DMS53 treated with DMSO at 0.1 percent for 48 hours (cell line): ENCODE measurements at regions not wholly inside any gene's neighbourhood (a gene's known extent, or its start where the extent isn't known, plus 50 kb on each side); places are given as distances from the start of the nearest gene placed in this dataset.
A peak's percentile ranks its signal among the peaks of the same experiment; 100 is the strongest.
"Not testable (repeated sequence)": the region's sequence is repeated elsewhere in the genome, so short reads cannot be mapped to it uniquely, and the experiment has no call there.

Experiments used
- DNase-seq: peaks from one replicate; lab custom pipeline; 2025; ENCODE audit not compliant: unreplicated experiment; lab: John Stamatoyannopoulos, UW

DNA sequence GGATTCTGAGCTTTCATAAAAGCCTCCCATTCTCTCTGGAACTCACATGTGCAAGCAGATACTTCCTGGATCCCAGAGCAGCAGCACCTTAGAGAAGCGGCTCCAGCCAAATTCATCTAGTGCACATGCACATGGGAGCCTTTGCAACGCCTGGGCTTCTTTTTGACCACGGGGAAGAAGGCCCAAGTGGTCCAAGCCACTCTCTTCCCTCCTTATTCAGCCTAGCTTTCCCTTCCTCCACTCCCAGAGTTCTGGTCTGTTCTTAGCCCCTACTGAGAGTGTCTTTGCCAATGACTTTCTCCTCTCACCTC is 118.7 kb downstream of the ZNF365 start:
- no peak for DNase-seq

DNA sequence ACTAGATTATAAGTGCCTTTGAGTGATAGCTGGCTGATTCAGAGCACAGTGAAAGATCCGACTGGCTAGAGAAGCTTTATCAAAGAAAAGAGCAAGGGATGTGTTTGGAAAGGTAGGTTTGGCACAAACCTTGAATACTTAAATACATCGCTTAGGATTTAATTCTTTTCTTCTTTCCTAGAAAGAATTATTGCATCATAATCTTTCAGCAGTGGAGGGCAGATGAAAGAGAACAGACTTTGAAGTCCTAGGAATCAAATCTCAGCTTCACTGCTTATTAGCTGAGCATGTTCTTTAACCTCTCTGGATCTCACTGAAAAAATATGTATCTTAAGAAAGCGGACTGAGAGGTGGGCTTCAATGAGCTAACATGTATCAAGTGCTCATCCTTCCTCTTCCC is 122.8 kb downstream of the ZNF365 start:
- no peak for DNase-seq

- DNase-seq = no peak
These were observed 124.1 kb downstream of the ZNF365 start for GRCh38 chr10:62498271-62498670.

DNA sequence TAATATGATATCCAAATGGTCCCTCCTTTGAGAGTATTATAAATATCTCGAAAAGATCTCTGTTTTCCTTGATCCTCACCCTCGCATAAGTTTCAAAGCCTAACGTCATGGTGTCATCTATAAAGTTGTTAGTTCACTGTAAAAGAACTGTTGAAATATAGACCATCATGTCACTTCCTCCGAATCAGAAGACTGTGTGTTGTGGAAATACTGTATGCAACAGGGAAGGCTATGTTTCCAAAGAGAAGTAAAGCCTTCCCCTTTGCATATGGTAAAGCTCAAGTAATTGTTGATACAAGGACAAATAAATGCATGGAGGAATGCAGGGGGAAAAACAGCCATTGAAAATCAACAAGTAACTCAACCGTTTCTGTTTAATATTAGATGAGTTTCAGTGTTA is 125.9 kb downstream of the ZNF365 start:
- DNase-seq = not testable (repeated sequence)

GRCh38 chr10:62501547-62501946 is 127.4 kb downstream of the ZNF365 start:
- no peak for DNase-seq

- no peak for DNase-seq
These were observed 128.9 kb downstream of the ZNF365 start for GRCh38 chr10:62502995-62503613.

- peak; percentile 7 for DNase-seq
These were observed 129.7 kb downstream of the ZNF365 start for GRCh38 chr10:62503872-62504271.

DNA sequence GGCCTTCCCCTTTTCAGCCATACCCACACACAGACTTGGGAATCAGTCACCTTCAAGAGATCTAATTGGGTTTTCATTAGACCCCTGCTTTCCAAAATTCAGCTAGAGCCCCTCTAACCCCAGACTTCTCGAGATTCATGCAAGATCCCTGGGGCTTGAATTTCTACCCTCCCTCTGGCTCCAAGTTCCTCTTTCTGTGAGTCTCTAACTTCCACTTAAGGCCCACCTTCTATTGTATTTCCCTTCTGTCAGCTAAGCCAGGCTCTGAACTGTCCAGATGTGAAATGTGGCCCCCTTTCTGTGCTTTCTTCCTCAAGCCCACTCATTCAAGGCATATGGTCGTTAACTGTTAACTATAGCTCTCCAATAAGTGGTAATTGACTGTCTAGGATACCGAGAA is 132.2 kb downstream of the ZNF365 start:
- no peak for DNase-seq

- DNase-seq = no peak
These were observed 137.1 kb downstream of the ZNF365 start for GRCh38 chr10:62511238-62511637.

GRCh38 chr10:62511656-62512055 is 137.5 kb downstream of the ZNF365 start:
- DNase-seq = no peak

DNA sequence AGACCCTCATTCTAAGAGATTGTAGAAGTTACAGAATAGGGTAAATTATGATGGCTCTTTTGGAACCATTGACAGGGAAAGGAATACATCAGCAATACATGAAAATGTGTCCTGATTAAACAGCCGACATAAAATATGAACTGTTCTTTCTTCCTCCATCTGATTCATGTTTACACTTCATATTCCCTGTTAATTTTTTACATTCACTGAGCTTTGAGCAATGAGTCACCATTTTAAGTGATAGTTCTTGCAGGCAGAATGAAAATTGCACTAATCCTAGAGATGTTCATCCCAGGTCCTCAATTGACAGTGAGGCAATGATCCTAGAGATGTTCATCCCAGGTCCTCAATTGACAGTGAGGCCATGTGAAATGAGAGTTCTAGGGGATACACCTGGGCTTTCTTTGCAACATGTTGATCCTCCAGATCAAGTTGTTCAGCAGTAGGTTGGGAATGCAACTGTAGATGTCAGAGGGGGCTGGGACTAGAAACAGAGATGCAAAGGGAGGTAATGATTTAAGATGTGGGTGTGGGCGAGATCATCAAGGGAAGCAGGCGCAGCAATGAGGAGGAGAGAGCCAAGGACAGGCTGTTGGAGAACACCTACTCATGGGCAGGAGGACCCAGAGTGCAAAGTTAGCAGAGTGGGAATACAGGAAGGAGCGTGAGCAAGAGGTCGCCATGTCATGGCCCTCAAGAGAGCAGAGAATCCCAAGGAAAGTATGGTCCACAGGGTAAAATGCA is 138.7 kb downstream of the ZNF365 start:
- DNase-seq = peak; percentile 79

DNA sequence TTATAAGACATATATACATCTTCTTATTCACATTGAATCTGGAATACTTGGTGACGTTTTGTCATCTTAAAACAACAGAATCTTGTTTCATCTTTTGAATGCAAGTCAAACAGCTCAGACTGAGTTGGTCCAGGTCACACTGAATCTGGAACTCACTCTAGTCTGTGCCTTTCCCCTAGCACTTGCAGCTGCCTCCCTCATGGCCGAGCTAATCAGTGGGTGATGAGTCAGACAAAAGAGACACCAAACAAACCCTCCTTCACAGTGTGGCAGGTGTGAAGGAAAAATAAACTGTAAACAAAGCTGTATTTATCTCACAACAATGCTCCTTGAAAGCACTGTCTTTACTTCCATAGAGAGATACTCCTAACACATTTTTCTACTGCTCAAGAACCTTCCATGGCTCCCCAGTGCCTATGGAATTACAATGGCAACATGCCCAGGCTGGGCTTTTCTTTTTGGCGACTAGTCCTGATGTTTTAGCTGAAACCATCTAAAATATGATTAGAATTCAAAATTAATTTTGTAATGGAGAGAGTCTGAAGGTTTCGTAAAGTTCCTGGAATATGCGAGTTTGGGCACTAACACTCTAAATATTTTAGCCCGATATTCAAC is 140.0 kb downstream of the ZNF365 start:
- peak; percentile 75 for DNase-seq

GRCh38 chr10:62517252-62517651 is 143.1 kb downstream of the ZNF365 start:
- DNase-seq = no peak

- no peak for DNase-seq
These were observed 153.1 kb downstream of the ZNF365 start for GRCh38 chr10:62527019-62527827.

DNA sequence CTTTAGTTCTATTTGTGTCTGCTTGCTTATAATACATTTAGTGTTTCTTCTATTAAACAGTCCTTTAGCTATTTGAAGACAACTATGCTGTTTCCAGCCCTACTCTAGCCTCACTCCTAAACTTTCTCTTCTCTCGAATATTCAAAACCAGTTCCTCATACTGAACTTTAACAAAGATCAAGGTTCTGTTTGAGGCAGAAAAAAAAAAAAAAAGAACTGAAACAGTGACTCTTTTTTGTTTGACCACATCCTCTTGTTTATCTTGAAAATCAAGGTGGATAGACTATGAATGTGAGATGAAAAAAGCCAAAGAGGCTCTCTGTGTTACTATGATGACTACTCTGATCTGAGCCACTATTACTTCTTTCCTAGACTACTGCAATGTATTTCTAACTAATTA is 154.3 kb downstream of the ZNF365 start:
- DNase-seq = no peak

GRCh38 chr10:62529396-62529795 is 155.2 kb downstream of the ZNF365 start:
- DNase-seq = no peak

- no peak for DNase-seq
These were observed 159.9 kb downstream of the ZNF365 start for GRCh38 chr10:62534031-62534430.

DNA sequence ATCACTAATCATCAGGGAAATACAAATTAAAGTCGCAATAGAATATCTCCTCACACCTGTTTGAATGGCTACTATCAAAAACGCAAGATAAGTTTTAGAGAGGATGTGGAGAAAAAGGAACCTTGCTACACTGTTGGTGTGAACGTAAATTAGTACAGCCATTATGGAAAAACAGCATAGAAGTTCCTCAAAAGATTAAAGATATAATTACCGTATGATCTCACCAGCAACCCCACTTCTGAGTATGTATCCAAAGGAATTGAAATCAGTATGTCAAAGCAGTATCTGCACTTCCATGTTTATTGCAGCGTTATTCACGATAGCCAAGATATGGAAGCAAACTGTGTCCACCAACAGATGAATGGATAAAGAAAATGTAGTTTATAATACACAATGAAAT is 164.4 kb downstream of the ZNF365 start:
- DNase-seq = no peak

- no peak for DNase-seq
These were observed 166.2 kb downstream of the ZNF365 start for GRCh38 chr10:62540389-62540788.

DNA sequence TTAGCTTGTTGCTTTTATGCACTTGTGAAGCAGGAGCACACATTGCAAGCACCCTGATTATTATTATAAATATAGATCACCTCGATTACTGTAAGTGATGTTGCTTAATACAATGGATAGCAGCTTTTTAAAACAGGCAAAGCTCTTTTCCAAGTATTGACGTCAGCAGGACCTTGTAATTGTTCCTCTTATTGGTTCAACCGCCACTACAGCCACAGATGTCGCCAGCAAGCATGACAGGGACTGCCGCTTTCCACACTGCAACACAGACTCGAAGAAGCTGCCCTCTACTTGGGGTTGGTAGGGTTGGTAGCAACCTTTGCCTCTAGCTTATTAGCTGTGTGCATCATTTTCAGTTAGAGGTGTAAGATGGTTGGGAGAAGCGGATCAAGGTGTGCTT is 167.6 kb downstream of the ZNF365 start:
- peak; percentile 25 for DNase-seq

- no peak for DNase-seq
These were observed 169.6 kb downstream of the ZNF365 start for GRCh38 chr10:62543571-62544355.
